H1 (cell line): ENCODE measurements at regions not wholly inside any gene's neighbourhood (a gene's known extent, or its start where the extent isn't known, plus 50 kb on each side); places are given as distances from the start of the nearest gene placed in this dataset.

Experiments used
- EP300 ChIP-seq, 2 experiments: IDR thresholded peaks; 1 replicate in 1 of 2; 2 replicates in 1 of 2; pipeline ENCODE4 v1.6.1; 2011 to 2012; ENCODE audit warnings: low read depth in 2 of 2, low read length in 2 of 2, mild to moderate bottlenecking in 2 of 2, borderline replicate concordance in 1 of 2, inconsistent platforms in 1 of 2, moderate library complexity in 1 of 2
- KDM5A ChIP-seq: fragments of 200-600 bp; IDR thresholded peaks from 2 replicates; pipeline ENCODE4 v1.7.1; 2012; ENCODE audit warnings: mild to moderate bottlenecking, low read length, inconsistent platforms, mixed read lengths
- POLR2AphosphoS5 ChIP-seq: IDR thresholded peaks from 2 replicates; pipeline ENCODE4 v1.6.1; 2011; ENCODE audit warnings: low read depth, low read length
- RAD21 ChIP-seq, 2 experiments: IDR thresholded peaks in 1 of 2; conservative IDR thresholded peaks in 1 of 2; 2 replicates each; pipeline ENCODE4 v1.6.1; 2011; ENCODE audit warnings: low read depth in 2 of 2, low read length in 2 of 2, improper control_type of control experiment in 1 of 2, inconsistent platforms in 1 of 2, mild to moderate bottlenecking in 1 of 2, moderate library complexity in 1 of 2
- RXRA ChIP-seq: IDR thresholded peaks from 2 replicates; pipeline ENCODE4 v1.6.1; 2011; ENCODE audit warnings: low read depth, mild to moderate bottlenecking, low read length, moderate library complexity; ENCODE audit not compliant: insufficient read depth
- SIN3A ChIP-seq, 2 experiments: IDR thresholded peaks in 1 of 2; conservative IDR thresholded peaks in 1 of 2; 2 replicates each; pipeline ENCODE4 v1.6.1; 2011 to 2012; ENCODE audit warnings: low read length in 2 of 2, improper control_type of control experiment in 1 of 2, low read depth in 1 of 2, mild to moderate bottlenecking in 1 of 2
- SUZ12 ChIP-seq: fragments of 200-600 bp; sonication (generic); IDR thresholded peaks from 2 replicates; pipeline ENCODE4 v1.6.1; 2012; ENCODE audit warnings: mild to moderate bottlenecking, inconsistent platforms, low read length, moderate library complexity, mixed read lengths
- TF ChIP-seq, protein P1 (sequence below), 3 experiments: IDR thresholded peaks; 1 replicate in 2 of 3; 2 replicates in 1 of 3; pipeline versions ENCODE4 v1.5.1 to v1.6.1; 2011; ENCODE audit warnings: low read length in 3 of 3, mild to moderate bottlenecking in 3 of 3, inconsistent platforms in 2 of 3, low read depth in 1 of 3, moderate library complexity in 1 of 3; ENCODE audit not compliant: insufficient read depth in 1 of 3; ENCODE audit errors: control extremely low read depth in 1 of 3
- TF ChIP-seq, protein P2 (sequence below): IDR thresholded peaks from 2 replicates; pipeline ENCODE4 v1.6.1; 2011; ENCODE audit warnings: low read length, improper control_type of control experiment

DNA sequence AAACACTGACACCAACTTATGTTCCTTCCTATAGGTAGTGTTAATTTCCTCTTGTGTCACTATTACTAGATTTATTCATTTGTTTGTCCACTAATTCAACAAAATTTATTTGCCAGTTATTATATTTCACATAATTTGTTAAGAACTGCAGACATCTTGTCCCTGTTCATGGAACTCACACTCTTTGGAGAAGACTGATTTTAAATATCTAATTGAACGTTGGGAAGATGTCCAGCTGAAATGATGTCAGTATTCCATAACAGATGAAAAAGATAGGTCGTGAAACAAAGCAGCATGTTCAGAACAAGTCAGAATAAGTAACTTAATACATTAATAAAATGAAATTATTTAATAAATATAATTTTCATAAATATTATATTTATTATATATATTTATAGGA, 873.1 kb upstream of the PHF14 start:
- TF ChIP-seq SIN3A (conservative IDR thresholded peaks at IDR 0.05 in 1 of 2, IDR thresholded peaks at IDR 0.05 in 1 of 2; ENCODE audit: low read depth in 1 of 2, low read length in 2 of 2): no peak
- TF ChIP-seq RAD21 (IDR thresholded peaks at IDR 0.05 in 1 of 2, conservative IDR thresholded peaks at IDR 0.05 in 1 of 2; ENCODE audit: low read depth in 2 of 2, low read length in 2 of 2): no peak
- TF ChIP-seq, protein P1, sequence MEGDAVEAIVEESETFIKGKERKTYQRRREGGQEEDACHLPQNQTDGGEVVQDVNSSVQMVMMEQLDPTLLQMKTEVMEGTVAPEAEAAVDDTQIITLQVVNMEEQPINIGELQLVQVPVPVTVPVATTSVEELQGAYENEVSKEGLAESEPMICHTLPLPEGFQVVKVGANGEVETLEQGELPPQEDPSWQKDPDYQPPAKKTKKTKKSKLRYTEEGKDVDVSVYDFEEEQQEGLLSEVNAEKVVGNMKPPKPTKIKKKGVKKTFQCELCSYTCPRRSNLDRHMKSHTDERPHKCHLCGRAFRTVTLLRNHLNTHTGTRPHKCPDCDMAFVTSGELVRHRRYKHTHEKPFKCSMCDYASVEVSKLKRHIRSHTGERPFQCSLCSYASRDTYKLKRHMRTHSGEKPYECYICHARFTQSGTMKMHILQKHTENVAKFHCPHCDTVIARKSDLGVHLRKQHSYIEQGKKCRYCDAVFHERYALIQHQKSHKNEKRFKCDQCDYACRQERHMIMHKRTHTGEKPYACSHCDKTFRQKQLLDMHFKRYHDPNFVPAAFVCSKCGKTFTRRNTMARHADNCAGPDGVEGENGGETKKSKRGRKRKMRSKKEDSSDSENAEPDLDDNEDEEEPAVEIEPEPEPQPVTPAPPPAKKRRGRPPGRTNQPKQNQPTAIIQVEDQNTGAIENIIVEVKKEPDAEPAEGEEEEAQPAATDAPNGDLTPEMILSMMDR (IDR thresholded peaks at IDR 0.05; ENCODE audit: control extremely low read depth in 1 of 3, insufficient read depth in 1 of 3, low read depth in 1 of 3, low read length in 3 of 3): no peak
- TF ChIP-seq POLR2AphosphoS5: no peak
- no peak for TF ChIP-seq EP300 (IDR thresholded peaks at IDR 0.05; ENCODE audit: borderline replicate concordance in 1 of 2, low read depth in 2 of 2, low read length in 2 of 2)
- TF ChIP-seq, protein P2, sequence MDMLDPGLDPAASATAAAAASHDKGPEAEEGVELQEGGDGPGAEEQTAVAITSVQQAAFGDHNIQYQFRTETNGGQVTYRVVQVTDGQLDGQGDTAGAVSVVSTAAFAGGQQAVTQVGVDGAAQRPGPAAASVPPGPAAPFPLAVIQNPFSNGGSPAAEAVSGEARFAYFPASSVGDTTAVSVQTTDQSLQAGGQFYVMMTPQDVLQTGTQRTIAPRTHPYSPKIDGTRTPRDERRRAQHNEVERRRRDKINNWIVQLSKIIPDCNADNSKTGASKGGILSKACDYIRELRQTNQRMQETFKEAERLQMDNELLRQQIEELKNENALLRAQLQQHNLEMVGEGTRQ: no peak
- no peak for TF ChIP-seq KDM5A
- no peak for TF ChIP-seq SUZ12
- no peak for TF ChIP-seq RXRA
